Activated T-cell treated with anti-CD3 and anti-CD28 coated beads, Interleukin-2, amount 50 U/mL, for 48 hours (primary cell): ENCODE measurements at regions not wholly inside any gene's neighbourhood (a gene's known extent, or its start where the extent isn't known, plus 50 kb on each side); places are given as distances from the start of the nearest gene placed in this dataset.
"Not testable (repeated sequence)": the region's sequence is repeated elsewhere in the genome, so short reads cannot be mapped to it uniquely, and the experiment has no call there.

Experiments used
- DNase-seq, 2 experiments: peaks; one replicate each; pipeline ENCODE4 v3.0.0-alpha.2; 2020

- no peak for DNase-seq
Measured at GRCh38 chr6:11450037-11450436, 87.5 kb upstream of the TMEM170B start.

DNA sequence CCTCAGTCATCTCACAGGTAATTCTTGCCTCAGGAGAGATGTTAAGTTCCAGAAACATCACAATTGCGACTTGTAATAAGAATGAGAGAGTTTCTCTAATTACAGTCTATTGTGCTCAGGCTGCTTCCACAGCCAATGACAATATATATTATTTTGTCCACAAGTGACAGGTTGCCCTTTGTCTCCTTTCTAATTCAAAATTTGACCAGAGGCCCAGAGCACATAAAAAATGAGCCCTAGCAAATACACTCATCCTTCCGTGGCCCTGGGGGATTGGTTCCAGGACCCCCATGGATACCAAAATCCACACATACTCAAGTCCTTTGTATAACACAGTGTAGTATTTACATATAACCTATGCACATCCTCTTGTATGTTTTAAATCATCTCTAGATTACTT is 88.1 kb upstream of the TMEM170B start:
- no peak for DNase-seq

- DNase-seq = no peak
Measured at GRCh38 chr6:11448038-11448437, 89.5 kb upstream of the TMEM170B start.

DNA sequence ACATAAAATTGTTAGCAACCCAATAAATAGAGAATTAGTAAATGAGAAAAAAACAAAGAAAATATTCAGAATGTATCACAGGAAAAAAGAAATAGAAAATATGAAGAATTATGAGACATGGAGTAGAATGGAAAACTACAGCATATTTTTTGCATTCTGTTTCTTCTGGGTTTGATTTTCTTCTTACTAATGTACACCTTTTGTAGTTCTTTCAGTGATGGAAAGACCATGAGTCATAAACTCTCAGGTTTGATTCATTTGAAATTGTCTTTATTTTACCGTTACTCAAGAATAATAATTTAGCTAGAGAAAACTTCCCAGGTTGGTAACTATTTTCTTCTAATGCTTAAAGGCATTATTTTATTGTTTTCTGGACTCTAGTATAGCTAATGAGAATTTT is 90.3 kb upstream of the TMEM170B start:
- DNase-seq = no peak

GRCh38 chr6:11445146-11445545 is 92.4 kb upstream of the TMEM170B start:
- DNase-seq = no peak

GRCh38 chr6:11443125-11443524 is 94.4 kb upstream of the TMEM170B start:
- DNase-seq = not testable (repeated sequence)

- DNase-seq = no peak
Measured at GRCh38 chr6:11442495-11442894, 95.1 kb upstream of the TMEM170B start.

- DNase-seq = no peak
Measured at GRCh38 chr6:11439876-11440275, 97.7 kb upstream of the TMEM170B start.

- no peak for DNase-seq
Measured at GRCh38 chr6:11439017-11439420, 98.5 kb upstream of the TMEM170B start.

DNA sequence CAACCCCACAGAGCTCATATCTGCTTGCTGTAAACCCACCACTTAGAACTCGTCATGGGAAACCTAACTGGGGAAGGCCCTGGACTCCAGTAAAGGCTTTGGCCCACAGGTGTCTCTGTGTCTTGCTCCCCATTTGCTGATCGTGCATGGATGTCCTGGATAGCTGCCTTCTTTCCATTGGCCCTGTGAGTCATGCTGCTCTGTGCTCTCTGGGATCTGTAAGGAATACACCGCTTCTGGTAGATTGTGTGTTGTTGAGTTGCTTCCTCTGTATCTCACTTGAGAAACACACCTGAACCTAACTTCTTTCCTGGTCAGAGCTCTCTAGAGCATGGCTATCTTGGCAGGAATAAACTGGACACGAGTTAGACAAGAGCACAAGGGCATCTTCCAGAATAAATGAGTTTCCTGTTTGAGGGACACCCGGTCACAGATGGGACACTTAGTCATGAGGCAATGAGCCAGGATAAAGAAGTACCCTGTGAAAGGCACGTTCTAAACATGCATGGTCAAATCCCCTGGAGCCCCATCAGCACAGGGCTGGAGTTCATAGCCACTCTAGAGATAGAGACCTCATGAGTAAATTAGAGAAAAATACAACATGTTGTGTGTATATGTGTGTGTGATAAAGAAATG is 99.6 kb upstream of the TMEM170B start:
- no peak for DNase-seq

DNA sequence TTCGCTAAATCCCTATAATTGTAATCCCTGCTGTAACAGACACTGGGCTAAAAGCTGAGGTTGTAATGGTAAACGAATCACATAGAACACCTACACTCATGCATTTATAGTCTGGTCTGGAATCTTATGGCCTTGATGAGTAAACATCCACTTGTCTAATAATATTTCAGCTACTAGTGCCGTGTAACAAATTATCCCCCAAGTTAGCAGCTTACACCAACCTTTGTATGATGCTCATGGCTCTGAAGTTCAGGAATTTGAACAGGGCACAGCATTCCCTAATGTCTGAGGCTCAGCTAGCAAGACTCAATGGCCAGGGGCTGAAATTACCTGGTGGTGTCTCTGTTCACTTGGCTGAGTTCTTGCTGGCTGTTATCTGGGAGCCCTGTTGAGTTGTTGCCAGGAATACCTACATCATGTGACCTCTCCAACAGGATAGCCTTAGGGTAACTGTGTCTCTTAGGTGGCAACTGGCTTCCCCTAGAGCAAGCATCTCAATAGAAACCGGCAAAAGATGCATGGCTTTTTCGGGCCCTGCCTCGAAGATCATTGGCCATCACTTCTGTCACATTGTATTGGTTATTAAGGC is 100.9 kb upstream of the TMEM170B start:
- no peak for DNase-seq

DNA sequence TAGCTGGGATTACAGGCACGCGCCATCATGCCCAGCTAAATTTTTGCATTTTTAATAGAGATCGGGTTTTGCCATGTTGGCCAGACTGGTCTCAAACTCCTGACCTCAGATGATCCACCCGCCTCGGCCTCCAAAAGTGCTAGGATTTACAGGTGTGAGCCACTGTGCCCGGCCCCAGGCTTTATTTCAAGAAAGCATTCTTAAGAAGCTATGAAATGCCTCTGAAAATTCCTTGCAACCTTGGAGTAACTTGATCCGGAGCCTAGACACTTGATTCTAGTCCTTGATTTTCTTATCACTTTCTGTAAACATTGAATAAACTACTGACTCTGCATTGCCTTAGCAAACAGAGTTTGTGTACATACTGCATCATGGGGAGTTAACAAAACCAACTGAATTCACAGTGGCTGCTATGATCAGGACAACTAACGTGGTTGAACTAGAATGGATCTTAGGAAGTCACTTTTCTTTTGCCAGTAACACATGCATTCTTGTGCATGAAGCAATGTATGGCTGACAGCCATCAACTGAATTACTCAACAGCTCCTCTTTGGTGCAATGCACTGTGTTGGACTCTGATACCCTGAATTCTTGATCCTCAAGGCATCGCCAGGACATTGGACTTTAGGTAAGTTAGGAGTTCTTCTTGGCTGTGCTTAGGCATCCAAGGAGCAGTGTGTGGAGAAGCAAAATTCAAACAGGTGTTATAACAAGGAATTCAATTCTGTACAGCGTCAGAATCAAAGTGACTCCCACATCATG is 102.8 kb upstream of the TMEM170B start:
- no peak for DNase-seq

DNA sequence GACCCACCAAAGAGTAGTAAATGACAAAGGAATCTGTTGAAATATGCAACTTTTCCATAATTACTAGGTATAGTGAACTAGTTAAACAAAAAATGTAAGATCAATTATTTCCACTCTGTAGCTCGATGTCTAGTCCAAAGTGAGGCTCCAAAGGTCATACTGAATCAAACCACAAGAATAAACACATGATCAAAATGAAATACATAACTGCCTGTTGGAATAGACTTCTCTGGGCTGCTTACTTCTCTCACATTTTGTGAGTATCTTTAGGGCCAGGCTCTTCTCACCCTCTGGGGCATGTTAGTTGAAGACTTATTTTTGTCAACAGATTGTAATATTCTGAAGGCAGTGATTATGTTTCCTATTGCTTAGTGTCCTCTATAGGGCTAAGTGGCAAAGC is 103.7 kb upstream of the TMEM170B start:
- no peak for DNase-seq

DNA sequence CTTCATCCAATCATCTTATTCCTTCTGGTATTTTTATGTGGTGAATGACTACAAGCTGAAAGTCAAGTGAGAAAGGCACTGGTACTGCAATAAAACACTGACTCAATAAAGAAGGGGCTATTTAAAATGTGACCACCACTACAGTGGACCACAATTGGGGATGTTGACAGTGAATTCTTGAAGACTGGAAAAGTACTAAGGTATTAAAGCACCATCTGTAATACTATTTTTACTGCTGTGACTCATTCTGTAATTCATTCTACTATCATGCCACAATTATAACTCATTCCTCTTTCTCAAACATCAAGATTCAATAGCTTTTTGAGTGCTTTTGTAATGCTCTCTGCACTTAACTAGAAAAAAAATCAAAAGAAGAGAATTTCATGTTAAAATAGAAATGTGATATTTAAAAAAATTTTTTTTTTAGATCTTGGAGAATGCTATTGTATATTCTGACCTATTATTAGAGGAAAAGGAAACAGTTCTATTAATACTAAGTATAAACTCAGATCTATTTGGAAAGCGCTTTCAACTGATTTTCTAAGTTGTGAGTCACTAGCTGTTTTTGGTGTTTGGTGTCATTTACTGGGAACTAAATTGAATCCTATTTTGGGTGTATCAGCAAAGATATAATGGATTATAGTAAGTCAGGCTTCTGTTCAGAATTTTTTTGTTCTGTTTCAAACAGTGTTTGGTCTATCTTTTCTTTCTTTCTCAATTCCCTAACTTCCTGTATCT is 104.7 kb upstream of the TMEM170B start:
- DNase-seq = no peak

DNA sequence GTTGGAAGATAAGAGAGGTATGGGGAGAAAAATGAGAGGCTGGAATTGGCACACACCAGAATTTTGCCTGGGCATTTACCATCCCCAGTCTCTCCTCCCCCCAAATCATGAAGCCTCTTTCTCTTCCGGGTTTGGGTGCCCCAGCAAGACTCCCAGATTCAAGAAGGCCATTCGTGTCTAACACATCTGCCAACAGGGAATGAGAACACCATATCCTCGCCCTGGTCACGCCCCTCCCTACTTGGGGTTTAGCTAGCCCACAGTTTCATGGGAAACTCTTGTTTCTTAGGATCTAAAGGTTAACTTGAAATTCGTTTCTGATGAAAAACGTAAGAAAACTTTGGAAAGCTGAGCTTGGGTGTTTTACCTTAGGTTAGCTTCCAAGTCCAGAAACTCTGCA is 105.5 kb upstream of the TMEM170B start:
- DNase-seq = no peak

GRCh38 chr6:11431455-11431937 is 106.1 kb upstream of the TMEM170B start:
- DNase-seq = no peak

GRCh38 chr6:11430036-11430435 is 107.5 kb upstream of the TMEM170B start:
- no peak for DNase-seq

DNA sequence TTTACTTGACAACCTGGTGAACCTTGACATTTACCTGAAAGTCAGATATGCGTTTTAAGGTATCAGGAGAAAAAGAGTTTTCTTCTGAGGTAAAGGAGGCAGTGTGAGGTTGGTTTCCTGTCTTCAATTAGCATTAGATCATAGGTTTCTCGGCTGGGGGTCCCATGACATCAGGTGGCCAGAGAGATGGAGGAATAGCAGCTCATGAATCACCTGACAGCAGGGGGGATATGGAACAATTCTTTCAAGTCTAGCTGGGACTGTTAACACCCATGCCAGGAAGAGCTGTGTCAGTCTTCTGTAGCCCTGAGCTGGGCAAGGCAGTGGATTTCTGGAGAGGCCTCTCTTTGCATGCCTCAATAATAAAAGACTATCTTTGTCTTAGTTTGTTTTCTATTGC is 108.0 kb upstream of the TMEM170B start:
- DNase-seq = no peak

DNA sequence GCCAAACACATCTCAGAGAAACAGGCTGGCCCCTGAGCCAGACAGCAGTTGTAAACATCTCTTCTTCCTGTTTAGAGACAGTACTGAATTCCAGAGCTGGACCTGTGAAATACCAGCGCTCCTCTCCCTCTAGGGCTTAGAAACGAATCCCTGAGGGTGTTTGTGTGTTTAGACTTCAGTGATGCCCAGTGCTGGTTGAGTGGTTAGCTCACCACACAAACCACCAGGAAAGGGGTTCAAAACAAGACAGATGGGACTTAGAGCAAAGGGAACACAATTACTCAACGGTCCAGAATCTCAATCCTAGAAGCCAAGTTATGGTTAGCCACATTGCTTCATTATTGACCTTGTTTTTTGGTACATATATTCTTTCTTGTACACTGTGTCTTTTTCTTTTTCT is 108.7 kb upstream of the TMEM170B start:
- DNase-seq = no peak

GRCh38 chr6:11428371-11428770 is 109.2 kb upstream of the TMEM170B start:
- no peak for DNase-seq

DNA sequence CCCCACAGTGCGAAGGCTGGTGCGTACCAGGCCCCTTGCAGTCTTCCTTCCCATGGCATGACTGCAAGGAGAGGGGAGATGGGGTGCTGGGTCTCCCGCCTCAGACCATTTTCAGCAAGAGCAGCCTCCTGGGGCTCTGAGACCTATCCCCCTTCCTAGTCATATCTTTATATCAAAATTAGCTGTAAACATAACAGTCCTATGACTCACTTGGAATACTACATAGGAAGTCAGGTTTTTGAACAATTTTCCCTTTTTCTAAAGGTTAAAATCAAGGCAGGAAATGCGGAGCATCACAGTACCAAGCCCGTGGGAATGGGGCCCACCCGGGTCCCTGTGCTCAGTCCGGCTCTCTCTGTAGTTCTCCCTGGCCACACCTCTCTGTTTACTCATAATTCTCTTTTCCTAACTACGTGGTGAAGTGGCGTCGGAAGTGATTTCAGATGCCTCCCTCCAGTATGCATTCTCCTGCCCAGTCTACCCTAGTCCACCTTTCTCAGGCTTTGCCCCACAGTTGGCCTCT is 109.8 kb upstream of the TMEM170B start:
- DNase-seq = no peak

DNA sequence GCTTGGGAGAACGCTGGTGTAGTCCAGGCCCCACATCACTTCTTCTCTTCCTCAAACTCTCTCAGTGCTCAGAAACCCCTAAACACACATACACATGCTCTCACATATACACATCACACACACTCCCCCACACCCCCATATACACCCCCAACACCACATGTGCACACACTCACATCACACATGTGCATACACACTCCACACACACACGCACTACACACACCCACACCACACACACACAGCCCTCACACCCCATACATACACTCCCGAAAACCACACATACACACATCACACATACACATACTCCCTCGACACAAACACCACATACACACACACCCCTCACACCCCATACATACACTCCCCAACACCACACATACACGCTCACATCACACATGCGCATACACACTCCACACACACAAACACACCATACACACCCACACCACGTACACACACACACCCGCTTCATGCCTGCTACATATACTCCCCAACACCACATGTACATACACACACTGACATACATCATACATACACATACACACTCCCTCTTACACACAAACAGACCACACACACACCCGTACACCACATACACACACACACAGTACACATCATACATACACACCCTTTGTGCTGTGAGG is 110.3 kb upstream of the TMEM170B start:
- DNase-seq = no peak

- no peak for DNase-seq
Measured at GRCh38 chr6:11426571-11426970, 111.0 kb upstream of the TMEM170B start.
